HepG2 (cell line): ENCODE measurements at regions not wholly inside any gene's neighbourhood (a gene's known extent, or its start where the extent isn't known, plus 50 kb on each side); places are given as distances from the start of the nearest gene placed in this dataset.

Source experiments
- ARID4A ChIP-seq: sonication (generic); formaldehyde crosslinking; IDR thresholded peaks from 2 replicates; pipeline ENCODE4 v1.5.0; 2020; ENCODE audit warnings: mild to moderate bottlenecking, missing genetic modification reagents, borderline replicate concordance
- EHMT2 ChIP-seq: fragments of 200-600 bp; sonication (generic); IDR thresholded peaks from 2 replicates; pipeline ENCODE4 v1.7.0; 2017; ENCODE audit warnings: antibody characterized with exemption, low read depth, low read length, borderline replicate concordance
- FOXK2 ChIP-seq: fragments of 450-650 bp; IDR thresholded peaks from 2 replicates; pipeline ENCODE4 v1.6.1; 2016
- GABPB1 ChIP-seq: IDR thresholded peaks from 2 replicates; pipeline ENCODE4 v1.6.1; 2016; ENCODE audit warnings: mild to moderate bottlenecking, missing genetic modification reagents, moderate library complexity, missing compliant biosample characterization
- GATAD1 ChIP-seq: IDR thresholded peaks from 2 replicates; pipeline ENCODE4 v1.6.1; 2016; ENCODE audit warnings: missing genetic modification reagents, missing compliant biosample characterization
- HNF1B ChIP-seq: sonication (generic); formaldehyde crosslinking; IDR thresholded peaks from 2 replicates; pipeline ENCODE4 v1.5.1; 2020; ENCODE audit warnings: mild to moderate bottlenecking, moderate library complexity, missing genetic modification reagents
- NR2F6 ChIP-seq, 2 experiments: IDR thresholded peaks; 2 replicates each; pipeline ENCODE4 v1.6.1; 2016; ENCODE audit warnings: antibody characterized with exemption in 1 of 2, mild to moderate bottlenecking in 1 of 2
- TSC22D2 ChIP-seq: sonication (generic); formaldehyde crosslinking; IDR thresholded peaks from 2 replicates; pipeline ENCODE4 v1.5.1; 2020; ENCODE audit warnings: missing genetic modification reagents, mild to moderate bottlenecking, borderline replicate concordance
- ZHX2 ChIP-seq, 2 experiments: sonication (generic) in 1 of 2; formaldehyde crosslinking in 1 of 2; IDR thresholded peaks; 2 replicates each; pipeline versions ENCODE4 v1.6.1 to v1.9.0; 2014 to 2022; ENCODE audit warnings: antibody characterized with exemption in 1 of 2, borderline replicate concordance in 1 of 2, inconsistent platforms in 1 of 2, low read depth in 1 of 2, missing genetic modification reagents in 1 of 2
- ZNF230 ChIP-seq: sonication (generic); formaldehyde crosslinking; IDR thresholded peaks from 2 replicates; pipeline ENCODE4 v1.4.0; 2020; ENCODE audit warnings: mild to moderate bottlenecking, missing genetic modification reagents
- ZNF235 ChIP-seq: sonication (generic); formaldehyde crosslinking; IDR thresholded peaks from 2 replicates; pipeline ENCODE4 v1.8.1; 2023; ENCODE audit warnings: mild to moderate bottlenecking, missing genetic modification reagents, borderline replicate concordance
- ZNF331 ChIP-seq: sonication (generic); formaldehyde crosslinking; IDR thresholded peaks from 2 replicates; pipeline ENCODE4 v1.4.0; 2020; ENCODE audit warnings: missing genetic modification reagents
- ZNF557 ChIP-seq: sonication (generic); formaldehyde crosslinking; IDR thresholded peaks from 2 replicates; pipeline ENCODE4 v1.4.0; 2020; ENCODE audit warnings: missing genetic modification reagents
- TF ChIP-seq, protein P1 (sequence below): sonication (generic); formaldehyde crosslinking; IDR thresholded peaks from 2 replicates; pipeline ENCODE4 v1.5.0; 2020; ENCODE audit warnings: mild to moderate bottlenecking, low read depth, missing genetic modification reagents, borderline replicate concordance
- TF ChIP-seq, protein P2 (sequence below): fragments of 450-650 bp; IDR thresholded peaks from 2 replicates; pipeline ENCODE4 v1.6.1; 2017

GRCh38 chr6:168895102-168895812 lies 358.4 kb downstream of the THBS2 start (continued):
- TF ChIP-seq ZHX2 (IDR thresholded peaks at IDR 0.05; ENCODE audit: low read depth): no peak
- no peak for TF ChIP-seq ZHX2 (CRISPR knock-in tag; IDR thresholded peaks at IDR 0.05; ENCODE audit: borderline replicate concordance)
- TF ChIP-seq ARID4A (CRISPR knock-in tag): 0 out of 2 replicates have a peak, but pooled peaks have one; percentile 27
- TF ChIP-seq FOXK2: no peak
- TF ChIP-seq GABPB1: peak; percentile 85
- TF ChIP-seq ZNF235 (CRISPR knock-in tag): no peak
- peak; percentile 42; the same call in 1 of the 2 replicates for TF ChIP-seq EHMT2
- TF ChIP-seq NR2F6 (IDR thresholded peaks at IDR 0.05): no peak
- TF ChIP-seq NR2F6 (CRISPR knock-in tag; IDR thresholded peaks at IDR 0.05): peak; percentile 34; the same call in 1 of the 2 replicates
- no peak for TF ChIP-seq ZNF557 (CRISPR knock-in tag)
- TF ChIP-seq GATAD1 (CRISPR knock-in tag): no peak
- no peak for TF ChIP-seq TSC22D2 (CRISPR knock-in tag)
- TF ChIP-seq, protein P1, sequence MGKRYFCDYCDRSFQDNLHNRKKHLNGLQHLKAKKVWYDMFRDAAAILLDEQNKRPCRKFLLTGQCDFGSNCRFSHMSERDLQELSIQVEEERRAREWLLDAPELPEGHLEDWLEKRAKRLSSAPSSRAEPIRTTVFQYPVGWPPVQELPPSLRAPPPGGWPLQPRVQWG (CRISPR knock-in tag): no peak
- TF ChIP-seq, protein P2, sequence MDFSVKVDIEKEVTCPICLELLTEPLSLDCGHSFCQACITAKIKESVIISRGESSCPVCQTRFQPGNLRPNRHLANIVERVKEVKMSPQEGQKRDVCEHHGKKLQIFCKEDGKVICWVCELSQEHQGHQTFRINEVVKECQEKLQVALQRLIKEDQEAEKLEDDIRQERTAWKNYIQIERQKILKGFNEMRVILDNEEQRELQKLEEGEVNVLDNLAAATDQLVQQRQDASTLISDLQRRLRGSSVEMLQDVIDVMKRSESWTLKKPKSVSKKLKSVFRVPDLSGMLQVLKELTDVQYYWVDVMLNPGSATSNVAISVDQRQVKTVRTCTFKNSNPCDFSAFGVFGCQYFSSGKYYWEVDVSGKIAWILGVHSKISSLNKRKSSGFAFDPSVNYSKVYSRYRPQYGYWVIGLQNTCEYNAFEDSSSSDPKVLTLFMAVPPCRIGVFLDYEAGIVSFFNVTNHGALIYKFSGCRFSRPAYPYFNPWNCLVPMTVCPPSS: no peak
- TF ChIP-seq ZNF331: 0 out of 2 replicates have a peak, but pooled peaks have one; percentile 30
- TF ChIP-seq ZNF230 (CRISPR knock-in tag): 0 out of 2 replicates have a peak, but pooled peaks have one; percentile 48
- 0 out of 2 replicates have a peak, but pooled peaks have one; percentile 43 for TF ChIP-seq HNF1B
